SK-N-SH (cell line): ENCODE measurements at regions not wholly inside any gene's neighbourhood (a gene's known extent, or its start where the extent isn't known, plus 50 kb on each side); places are given as distances from the start of the nearest gene placed in this dataset.

Experiments
- CTCF ChIA-PET: fragments of 300-600, 350-600 bp; formaldehyde crosslinking; extraction: SDS; loops from one replicate; lab custom pipeline; 2021; lab: Yijun Ruan, JAX
- POLR2A ChIA-PET: fragments of 350-600 bp; sonication (Branson Sonifier 250); formaldehyde crosslinking; extraction: SDS; loops from one replicate; lab custom pipeline; 2020; ENCODE audit warnings: antibody characterized with exemption, inconsistent platforms; lab: Yijun Ruan, JAX
- DNase-seq: peaks from one replicate; pipeline ENCODE4 v3.0.0; 2012
- H2AFZ ChIP-seq: fragments of 200-600 bp; sonication (generic); 2 replicates; pipeline ENCODE4 v1.8.1; 2016; ENCODE audit warnings: antibody characterized with exemption, mild to moderate bottlenecking, low read depth
- H3F3A ChIP-seq: fragments of 200-600 bp; sonication (generic); replicated peaks from 2 replicates; pipeline ENCODE3; 2016; ENCODE audit warnings: antibody characterized with exemption, mild to moderate bottlenecking; ENCODE audit not compliant: insufficient read depth
- H3K27ac ChIP-seq, 2 experiments: fragments of 200-500 bp in 1 of 2; fragments of 200-600 bp in 1 of 2; sonication (Bioruptor generic) in 1 of 2; sonication (generic), shearing (Covaris generic) in 1 of 2; 2 replicates each; pipeline versions ENCODE4 v1.5.1 to v1.6.1; 2014 to 2016; ENCODE audit warnings: low read depth in 2 of 2, inconsistent platforms in 1 of 2, low read length in 1 of 2, mild to moderate bottlenecking in 1 of 2, mixed read lengths in 1 of 2
- H3K27me3 ChIP-seq: fragments of 200-600 bp; sonication (generic), shearing (Covaris generic); 2 replicates; pipeline ENCODE4 v1.6.1; 2016; ENCODE audit warnings: mixed run types; ENCODE audit not compliant: insufficient read depth
- H3K36me3 ChIP-seq, 2 experiments: fragments of 200-500 bp in 1 of 2; fragments of 200-600 bp in 1 of 2; sonication (Bioruptor generic) in 1 of 2; sonication (generic) in 1 of 2; replicated peaks in 1 of 2; 2 replicates each; pipeline versions ENCODE3 to v1.5.1; 2014 to 2016; ENCODE audit warnings: low read length in 1 of 2, mild to moderate bottlenecking in 1 of 2; ENCODE audit not compliant: insufficient read depth in 2 of 2, control insufficient read depth in 1 of 2
- H3K4me1 ChIP-seq, 2 experiments: fragments of 200-500 bp in 1 of 2; fragments of 200-600 bp in 1 of 2; sonication (Bioruptor generic) in 1 of 2; sonication (generic), shearing (Covaris generic) in 1 of 2; 2 replicates each; pipeline versions ENCODE4 v1.5.1 to v1.6.1; 2014 to 2016; ENCODE audit warnings: low read depth in 1 of 2, low read length in 1 of 2, mixed run types in 1 of 2; ENCODE audit not compliant: insufficient read depth in 2 of 2, control insufficient read depth in 1 of 2
- H3K4me2 ChIP-seq: fragments of 200-600 bp; sonication (generic), shearing (Covaris generic); 2 replicates; pipeline ENCODE4 v1.6.1; 2017; ENCODE audit warnings: mixed run types
- H3K4me3 ChIP-seq, 2 experiments: fragments of 200-500 bp in 1 of 2; fragments of 200-600 bp in 1 of 2; sonication (Bioruptor generic) in 1 of 2; sonication (generic), shearing (Covaris generic) in 1 of 2; 2 replicates each; pipeline versions ENCODE4 v1.5.1 to v1.8.1; 2014 to 2016; ENCODE audit warnings: low read depth in 2 of 2, inconsistent platforms in 1 of 2, low read length in 1 of 2, mild to moderate bottlenecking in 1 of 2, mixed read lengths in 1 of 2, moderate library complexity in 1 of 2
- H3K79me2 ChIP-seq: fragments of 200-600 bp; sonication (generic); 2 replicates; pipeline ENCODE4 v1.8.1; 2017; ENCODE audit warnings: mild to moderate bottlenecking; ENCODE audit not compliant: insufficient read depth
- H3K9ac ChIP-seq: fragments of 200-600 bp; sonication (generic); 2 replicates; pipeline ENCODE4 v1.6.1; 2017; ENCODE audit warnings: mixed run types
- H3K9me2 ChIP-seq: fragments of 200-600 bp; sonication (generic); 2 replicates; pipeline ENCODE4 v1.6.1; 2017; ENCODE audit warnings: mixed run types
- H3K9me3 ChIP-seq: fragments of 200-600 bp; sonication (generic); 2 replicates; pipeline ENCODE4 v1.6.1; 2017; ENCODE audit warnings: mixed run types, mild to moderate bottlenecking, moderate library complexity
- H4K20me1 ChIP-seq: fragments of 200-600 bp; sonication (generic); 2 replicates; pipeline ENCODE4 v1.6.1; 2017; ENCODE audit warnings: mild to moderate bottlenecking, mixed run types; ENCODE audit not compliant: insufficient read depth
- CTCF ChIP-seq: fragments of 200-600 bp; sonication (generic); IDR thresholded peaks from 2 replicates; pipeline ENCODE4 v1.6.1; 2017; ENCODE audit warnings: antibody characterized with exemption, mild to moderate bottlenecking, moderate library complexity
- ELF1 ChIP-seq: IDR thresholded peaks from 2 replicates; pipeline ENCODE4 v1.4.0; 2012
- EP300 ChIP-seq, 2 experiments: IDR thresholded peaks; 2 replicates each; pipeline versions ENCODE4 v1.4.0 to v1.6.1; 2012; ENCODE audit warnings: borderline replicate concordance in 1 of 2, low read depth in 1 of 2, low read length in 1 of 2
- FOSL2 ChIP-seq: IDR thresholded peaks from 2 replicates; pipeline ENCODE4 v1.4.0; 2012; ENCODE audit warnings: low read depth, mild to moderate bottlenecking, moderate library complexity, borderline replicate concordance
- FOXM1 ChIP-seq: IDR thresholded peaks from 2 replicates; pipeline ENCODE4 v1.4.0; 2012; ENCODE audit warnings: low read depth, mild to moderate bottlenecking
- GABPA ChIP-seq: IDR thresholded peaks from 2 replicates; pipeline ENCODE4 v1.4.0; 2012; ENCODE audit warnings: low read depth, mild to moderate bottlenecking
- JUND ChIP-seq: IDR thresholded peaks from 2 replicates; pipeline ENCODE4 v1.4.0; 2012
- MAX ChIP-seq: IDR thresholded peaks from 2 replicates; pipeline ENCODE4 v1.4.0; 2012; ENCODE audit warnings: low read depth
- MEF2A ChIP-seq: IDR thresholded peaks from 2 replicates; pipeline ENCODE4 v1.4.0; 2012; ENCODE audit warnings: low read depth, borderline replicate concordance
- NFIC ChIP-seq: IDR thresholded peaks from 2 replicates; pipeline ENCODE4 v1.4.0; 2012; ENCODE audit warnings: borderline replicate concordance
- NRF1 ChIP-seq: IDR thresholded peaks from 2 replicates; pipeline ENCODE4 v1.6.1; 2012; ENCODE audit warnings: low read depth, mild to moderate bottlenecking, low read length
- POLR2AphosphoS5 ChIP-seq: IDR thresholded peaks from 2 replicates; pipeline ENCODE4 v1.6.1; 2012; ENCODE audit warnings: low read depth, low read length
- RAD21 ChIP-seq: IDR thresholded peaks from 2 replicates; pipeline ENCODE4 v1.6.1; 2012; ENCODE audit warnings: mild to moderate bottlenecking, low read length
- RFX5 ChIP-seq: IDR thresholded peaks from 2 replicates; pipeline ENCODE4 v1.6.1; 2012; ENCODE audit warnings: mild to moderate bottlenecking, improper control_type of control experiment, low read length
- SIN3A ChIP-seq: IDR thresholded peaks from 2 replicates; pipeline ENCODE4 v1.6.1; 2012; ENCODE audit warnings: low read depth, mild to moderate bottlenecking, low read length, moderate library complexity, borderline replicate concordance
- SMC3 ChIP-seq: IDR thresholded peaks from 2 replicates; pipeline ENCODE4 v1.6.1; 2012; ENCODE audit warnings: low read depth, low read length, improper control_type of control experiment
- TEAD4 ChIP-seq: IDR thresholded peaks from 2 replicates; pipeline ENCODE4 v1.4.0; 2012; ENCODE audit warnings: mild to moderate bottlenecking, borderline replicate concordance; ENCODE audit not compliant: insufficient read depth
- USF2 ChIP-seq: fragments of 150-350 bp; IDR thresholded peaks from 2 replicates; pipeline ENCODE4 v1.6.1; 2017; ENCODE audit warnings: antibody characterized with exemption, low read length, low read depth, borderline replicate concordance
- YY1 ChIP-seq: IDR thresholded peaks from 2 replicates; pipeline ENCODE4 v1.4.0; 2012; ENCODE audit warnings: low read depth, mild to moderate bottlenecking
- ZBTB33 ChIP-seq: IDR thresholded peaks from 2 replicates; pipeline ENCODE4 v1.4.0; 2012; ENCODE audit warnings: low read depth, borderline replicate concordance
- WGBS: methylation state at CpG from one replicate; pipeline ENCODE4 v1.1.6; 2017; ENCODE audit warnings: low lambda C conversion rate; 5-methylcytosine and 5-hydroxymethylcytosine counted together

GRCh38 chr14:29265852-29266251, 499.3 kb downstream of the FOXG1 start:
- H3K4me3 ChIP-seq = no peak overlapping the region
- no peaks in the 10 kb centered on the region for H3K79me2 ChIP-seq
- no peaks in the 10 kb centered on the region for H3K27me3 ChIP-seq
- no peaks in the 10 kb centered on the region for H3K9me2 ChIP-seq
- no peaks in the 10 kb centered on the region for H3K9me3 ChIP-seq
- H2AFZ ChIP-seq = peak overlapping the region; percentile 26; the same call in 1 of the 2 replicates
- POLR2A ChIA-PET = no interaction called here
- TF ChIP-seq YY1 (no peak), TEAD4 (no peak), SIN3A (no peak), MAX (no peak), FOSL2 (no peak), CTCF (no peak)
- 19% methylated on average over 1 of the region's 1 CpG for WGBS
- H3K36me3 ChIP-seq = peaks cover 0 to 4% of the 10 kb centered on the region in 2 experiments
- no peaks in the 10 kb centered on the region for H3K4me1 ChIP-seq
- no peak overlapping the region for H3K4me2 ChIP-seq
- CTCF ChIA-PET = no interaction called here
- no peak overlapping the region for H3K9ac ChIP-seq
- H3F3A ChIP-seq = no peaks in the 10 kb centered on the region
- DNase-seq = no peak
- no peak overlapping the region for H3K27ac ChIP-seq
- no peaks in the 10 kb centered on the region for H4K20me1 ChIP-seq

GRCh38 chr14:29271669-29272068, 505.1 kb downstream of the FOXG1 start:
- POLR2A ChIA-PET = no interaction called here

More at GRCh38 chr14:29271669-29272068, 505.1 kb downstream of the FOXG1 start:
- no peak overlapping the region for H3K4me2 ChIP-seq
- no peak overlapping the region for H3K4me3 ChIP-seq
- no peak overlapping the region; the same call in 1 of the 2 replicates for H2AFZ ChIP-seq
- TF ChIP-seq MEF2A (no peak), ELF1 (no peak), SMC3 (no peak), USF2 (no peak), POLR2AphosphoS5 (no peak), RFX5 (no peak), MAX (no peak), EP300 (IDR thresholded peaks at IDR 0.05; ENCODE audit: borderline replicate concordance in 1 of 2, low read depth in 1 of 2, low read length in 1 of 2) (no peak), JUND (no peak), SIN3A (no peak), FOXM1 (no peak), RAD21 (no peak), ZBTB33 (no peak), TEAD4 (no peak), NRF1 (no peak), NFIC (no peak), GABPA (no peak)
- TF ChIP-seq, all 33 proteins: peak for 0
- no peaks in the 10 kb centered on the region for H3K27me3 ChIP-seq
- no peaks in the 10 kb centered on the region for H3K9me3 ChIP-seq
- no peaks in the 10 kb centered on the region for H3K9me2 ChIP-seq
- no peaks in the 10 kb centered on the region for H3F3A ChIP-seq
- CTCF ChIA-PET = no interaction called here
- no peak overlapping the region for H3K27ac ChIP-seq
- DNase-seq = no peak
- H3K9ac ChIP-seq = no peak overlapping the region
- no peaks in the 10 kb centered on the region for H3K79me2 ChIP-seq
- H3K4me1 ChIP-seq = peaks cover 0 to 7% of the 10 kb centered on the region in 2 experiments; a peak in 1 of 4 replicates
- no peaks in the 10 kb centered on the region for H3K36me3 ChIP-seq
- H4K20me1 ChIP-seq = no peaks in the 10 kb centered on the region
